Neural progenitor cell (in vitro differentiated cells): ENCODE measurements at regions not wholly inside any gene's neighbourhood (a gene's known extent, or its start where the extent isn't known, plus 50 kb on each side); places are given as distances from the start of the nearest gene placed in this dataset.
A peak's percentile ranks its signal among the peaks of the same experiment; 100 is the strongest.

ENCODE experiments used
- DNase-seq: peaks from one replicate; pipeline ENCODE4 v3.0.0-alpha.2; 2016; ENCODE audit warnings: low spot score
- H2AFZ ChIP-seq: fragments of 200-600 bp; sonication (generic); replicated peaks from 2 replicates; pipeline ENCODE4 v1.6.1; 2016; ENCODE audit warnings: antibody characterized with exemption
- H3F3A ChIP-seq: fragments of 200-600 bp; sonication (generic); 2 replicates; pipeline ENCODE4 v1.6.1; 2016; ENCODE audit warnings: antibody characterized with exemption, low read depth
- H3K27ac ChIP-seq: fragments of 200-600 bp; sonication (generic); 2 replicates; pipeline ENCODE4 v1.5.1; 2016; ENCODE audit warnings: mild to moderate bottlenecking
- H3K27me3 ChIP-seq: fragments of 200-600 bp; sonication (generic); 2 replicates; pipeline ENCODE4 v1.6.1; 2016; ENCODE audit warnings: mild to moderate bottlenecking, moderate library complexity
- H3K36me3 ChIP-seq: fragments of 200-600 bp; sonication (generic); 2 replicates; pipeline ENCODE4 v1.5.1; 2016
- H3K4me1 ChIP-seq: fragments of 200-600 bp; sonication (generic); 2 replicates; pipeline ENCODE4 v1.6.1; 2016; ENCODE audit warnings: mixed run types
- H3K4me2 ChIP-seq: fragments of 200-600 bp; sonication (generic); 2 replicates; pipeline ENCODE4 v1.6.1; 2016
- H3K4me3 ChIP-seq: fragments of 200-600 bp; sonication (generic); 2 replicates; pipeline ENCODE4 v1.5.1; 2016
- H3K79me2 ChIP-seq: fragments of 200-600 bp; sonication (generic); 2 replicates; pipeline ENCODE4 v1.6.1; 2016; ENCODE audit warnings: low read depth
- H3K9ac ChIP-seq: fragments of 200-600 bp; sonication (generic); 2 replicates; pipeline ENCODE4 v1.6.1; 2016
- H3K9me3 ChIP-seq: fragments of 200-600 bp; sonication (generic); 2 replicates; pipeline ENCODE4 v1.5.1; 2016; ENCODE audit warnings: low read depth
- H4K20me1 ChIP-seq: fragments of 200-600 bp; sonication (generic); 2 replicates; pipeline ENCODE4 v1.6.1; 2016; ENCODE audit warnings: low read depth
- H3K27ac Mint-ChIP-seq: 3 replicates; pipeline ENCODE4 v1.8.0; 2021; ENCODE audit warnings: mixed read lengths
- H3K27me3 Mint-ChIP-seq: 2 replicates; pipeline ENCODE4 v1.8.0; 2022; ENCODE audit warnings: low read depth, mild to moderate bottlenecking, inconsistent platforms, moderate library complexity, mixed read lengths; ENCODE audit not compliant: insufficient read depth
- H3K36me3 Mint-ChIP-seq: 3 replicates; pipeline ENCODE4 v1.8.0; 2021; ENCODE audit warnings: mixed read lengths
- H3K4me1 Mint-ChIP-seq: 3 replicates; pipeline ENCODE4 v1.8.0; 2021; ENCODE audit warnings: mixed read lengths
- H3K4me3 Mint-ChIP-seq: 3 replicates; pipeline ENCODE4 v1.8.0; 2021; ENCODE audit warnings: mild to moderate bottlenecking, moderate library complexity, mixed read lengths
- H3K9me3 Mint-ChIP-seq: 3 replicates; pipeline ENCODE4 v1.8.0; 2020; ENCODE audit warnings: mixed read lengths
- EZH2 ChIP-seq: fragments of 200-600 bp; sonication (generic); IDR thresholded peaks from 2 replicates; pipeline ENCODE4 v1.6.1; 2017; ENCODE audit warnings: antibody characterized with exemption, mild to moderate bottlenecking, moderate library complexity
- EZH2phosphoT487 ChIP-seq: fragments of 200-600 bp; sonication (generic); IDR thresholded peaks from 2 replicates; pipeline ENCODE4 v1.6.1; 2017; ENCODE audit warnings: antibody characterized with exemption
- TF ChIP-seq, protein P1 (sequence below): fragments of 200-600 bp; sonication (generic); IDR thresholded peaks from 2 replicates; pipeline ENCODE4 v1.5.1; 2017; ENCODE audit warnings: antibody characterized with exemption, mild to moderate bottlenecking

DNA sequence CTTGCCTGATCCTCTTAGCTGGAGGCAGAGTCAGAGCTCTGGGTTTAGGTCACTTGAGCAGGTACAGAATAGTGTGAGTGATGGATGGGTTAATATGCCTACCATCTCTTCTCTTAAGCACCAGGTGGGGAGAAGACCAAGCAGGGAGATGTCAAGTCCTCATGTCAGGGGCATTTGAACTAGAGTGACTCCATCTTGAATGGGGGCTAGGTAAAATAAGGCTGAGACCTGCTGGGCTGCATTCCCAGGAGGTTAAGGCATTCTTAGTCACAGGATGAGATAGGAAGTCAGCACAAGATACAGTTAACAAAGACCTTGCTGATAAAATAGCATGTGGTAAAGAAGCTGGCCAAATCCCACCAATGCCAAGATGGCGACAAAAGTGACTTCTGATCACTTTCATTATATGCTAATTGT, 77.4 kb upstream of the BTG3 start:
- no peak for TF ChIP-seq EZH2phosphoT487
- no peak for TF ChIP-seq EZH2
- TF ChIP-seq, protein P1, sequence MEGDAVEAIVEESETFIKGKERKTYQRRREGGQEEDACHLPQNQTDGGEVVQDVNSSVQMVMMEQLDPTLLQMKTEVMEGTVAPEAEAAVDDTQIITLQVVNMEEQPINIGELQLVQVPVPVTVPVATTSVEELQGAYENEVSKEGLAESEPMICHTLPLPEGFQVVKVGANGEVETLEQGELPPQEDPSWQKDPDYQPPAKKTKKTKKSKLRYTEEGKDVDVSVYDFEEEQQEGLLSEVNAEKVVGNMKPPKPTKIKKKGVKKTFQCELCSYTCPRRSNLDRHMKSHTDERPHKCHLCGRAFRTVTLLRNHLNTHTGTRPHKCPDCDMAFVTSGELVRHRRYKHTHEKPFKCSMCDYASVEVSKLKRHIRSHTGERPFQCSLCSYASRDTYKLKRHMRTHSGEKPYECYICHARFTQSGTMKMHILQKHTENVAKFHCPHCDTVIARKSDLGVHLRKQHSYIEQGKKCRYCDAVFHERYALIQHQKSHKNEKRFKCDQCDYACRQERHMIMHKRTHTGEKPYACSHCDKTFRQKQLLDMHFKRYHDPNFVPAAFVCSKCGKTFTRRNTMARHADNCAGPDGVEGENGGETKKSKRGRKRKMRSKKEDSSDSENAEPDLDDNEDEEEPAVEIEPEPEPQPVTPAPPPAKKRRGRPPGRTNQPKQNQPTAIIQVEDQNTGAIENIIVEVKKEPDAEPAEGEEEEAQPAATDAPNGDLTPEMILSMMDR: no peak
- Histone ChIP-seq H2AFZ (no peak overlapping the region), H3K27ac (no peak overlapping the region), H3K4me2 (no peak overlapping the region), H3K9me3 (no peaks in the 10 kb centered on the region), H3K27me3 (no peaks in the 10 kb centered on the region), H4K20me1 (no peaks in the 10 kb centered on the region), H3K4me1 (no peaks in the 10 kb centered on the region), H3K4me3 (no peak overlapping the region), H3F3A (no peaks in the 10 kb centered on the region), H3K79me2 (no peaks in the 10 kb centered on the region), H3K36me3 (no peaks in the 10 kb centered on the region), H3K9ac (no peak overlapping the region)
- Mint-ChIP-seq H3K9me3 (peaks cover 6% of the 10 kb centered on the region), H3K27ac (no peak overlapping the region), H3K27me3 (peaks cover 2% of the 10 kb centered on the region), H3K4me1 (peaks cover 8% of the 10 kb centered on the region), H3K36me3 (no peaks in the 10 kb centered on the region), H3K4me3 (no peak overlapping the region)
- no peak for DNase-seq

DNA sequence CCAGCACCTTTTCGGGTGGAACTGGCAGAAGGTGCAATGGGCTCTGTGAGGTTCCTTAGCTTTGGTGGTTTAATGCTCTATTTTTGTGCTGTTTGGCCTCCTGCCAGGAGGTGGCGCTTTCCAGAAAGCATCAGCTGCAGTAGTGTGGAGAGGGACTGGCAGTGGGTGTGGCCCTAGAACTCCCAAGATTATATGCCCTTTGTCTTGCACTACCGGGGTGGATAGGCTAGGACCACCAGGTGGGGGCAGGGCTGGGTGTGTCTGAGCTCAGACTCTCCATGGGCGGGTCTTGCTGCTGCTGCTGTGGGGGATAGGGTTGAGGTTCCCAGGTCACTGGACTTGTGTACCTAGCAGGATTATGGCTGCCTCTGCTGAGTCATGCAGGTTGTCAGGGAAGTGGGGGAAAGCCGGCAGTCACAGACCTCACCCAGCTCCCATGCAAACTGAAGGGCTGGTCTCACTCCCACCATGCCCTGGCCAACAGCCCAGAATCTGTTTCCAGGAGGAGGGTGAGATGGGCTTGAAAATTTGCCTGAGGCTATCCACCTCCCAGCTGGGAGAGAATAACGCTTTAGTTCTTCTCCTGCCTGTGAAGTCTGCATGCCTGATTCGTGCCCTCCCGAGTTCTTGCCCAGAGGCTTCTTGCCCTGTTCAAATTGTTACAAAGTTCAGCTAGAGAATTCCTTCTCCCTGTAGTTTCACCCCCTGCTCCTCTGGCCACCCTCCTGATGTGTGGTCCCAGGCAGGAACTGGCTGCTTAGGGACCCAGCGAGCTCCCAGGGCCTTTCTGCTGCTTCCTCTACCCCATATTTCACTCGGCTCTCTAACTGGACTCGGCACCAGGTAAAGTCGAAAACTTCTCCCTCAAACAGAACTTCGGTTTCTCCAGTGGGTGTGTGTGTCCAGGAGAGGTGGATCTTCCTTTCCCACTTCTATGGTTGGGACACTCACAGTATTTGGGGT, 76.5 kb upstream of the BTG3 start:
- Mint-ChIP-seq H3K36me3 (no peaks in the 10 kb centered on the region), H3K4me3 (no peak overlapping the region), H3K27ac (no peak overlapping the region), H3K4me1 (peaks cover 8% of the 10 kb centered on the region), H3K9me3 (peaks cover 6% of the 10 kb centered on the region), H3K27me3 (peaks cover 4% of the 10 kb centered on the region)
- Histone ChIP-seq H3F3A (no peaks in the 10 kb centered on the region), H3K9ac (no peak overlapping the region), H2AFZ (peak overlapping the region; percentile 3), H4K20me1 (no peaks in the 10 kb centered on the region), H3K4me1 (no peaks in the 10 kb centered on the region), H3K4me3 (no peak overlapping the region), H3K9me3 (no peaks in the 10 kb centered on the region), H3K27me3 (no peaks in the 10 kb centered on the region), H3K4me2 (no peak overlapping the region), H3K79me2 (no peaks in the 10 kb centered on the region), H3K27ac (no peak overlapping the region), H3K36me3 (no peaks in the 10 kb centered on the region)
- TF ChIP-seq EZH2phosphoT487: no peak
- TF ChIP-seq, protein P1: peak; percentile 36
- DNase-seq: no peak

DNA sequence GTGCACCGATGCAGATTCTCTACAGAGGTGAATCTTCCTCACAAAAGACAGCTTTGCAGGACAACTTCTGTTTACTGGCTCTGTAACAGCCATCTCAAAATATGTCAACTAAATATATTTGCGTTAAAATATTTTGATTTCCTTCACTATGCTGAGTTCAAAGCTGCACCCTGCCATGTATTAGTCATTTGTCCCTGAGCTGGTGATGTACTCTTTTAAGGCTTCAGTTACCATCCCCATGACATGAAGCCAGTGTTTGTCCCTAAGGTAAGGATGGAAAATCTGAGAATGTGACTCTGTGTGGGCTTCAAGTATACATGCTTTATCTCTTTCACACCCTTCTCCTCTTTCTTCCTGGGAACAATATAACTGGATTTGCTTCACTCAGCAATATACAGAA, 70.2 kb upstream of the BTG3 start:
- no peaks in the 10 kb centered on the region for H3K9me3 ChIP-seq
- H3K79me2 ChIP-seq: no peaks in the 10 kb centered on the region
- H3K4me3 ChIP-seq: no peak overlapping the region
- no peak for TF ChIP-seq EZH2
- TF ChIP-seq EZH2phosphoT487: no peak
- TF ChIP-seq, protein P1: no peak
- Mint-ChIP-seq H3K27ac (no peak overlapping the region), H3K36me3 (no peaks in the 10 kb centered on the region), H3K9me3 (peaks cover 2% of the 10 kb centered on the region), H3K4me1 (no peaks in the 10 kb centered on the region), H3K4me3 (no peak overlapping the region), H3K27me3 (peaks cover 2% of the 10 kb centered on the region)
- no peaks in the 10 kb centered on the region for H4K20me1 ChIP-seq
- no peak overlapping the region for H3K9ac ChIP-seq
- H3K4me1 ChIP-seq: no peaks in the 10 kb centered on the region
- no peak overlapping the region for H3K27ac ChIP-seq
- H3K27me3 ChIP-seq: no peaks in the 10 kb centered on the region
- H3F3A ChIP-seq: no peaks in the 10 kb centered on the region
- H2AFZ ChIP-seq: no peak overlapping the region
- no peak overlapping the region for H3K4me2 ChIP-seq
- H3K36me3 ChIP-seq: no peaks in the 10 kb centered on the region
- DNase-seq: no peak
